ENCODE measurements at regions not wholly inside any gene's neighbourhood (a gene's known extent, or its start where the extent isn't known, plus 50 kb on each side); places are given as distances from the start of the nearest gene placed in this dataset.

GRCh38 chr19:28394725-28395124, 818.2 kb downstream of the UQCRFS1 start:
- no TSS peak for BruUV-seq (replicated peaks)
- CTCF ChIA-PET = no interaction called here

GRCh38 chr19:28393574-28394336, 819.2 kb downstream of the UQCRFS1 start:
- H3K27ac Mint-ChIP-seq (ENCODE audit: low read depth, unreplicated experiment) = no peak overlapping the region
- DNase-seq (ENCODE audit: unreplicated experiment) = no peak
- intact Hi-C loops (cut with micrococcal nuclease) = no loop called here
- no peak overlapping the region for H3K4me3 Mint-ChIP-seq (ENCODE audit: unreplicated experiment)
- BruUV-seq (replicated peaks) = no TSS peak
- no peaks in the 10 kb centered on the region for H3K4me1 Mint-ChIP-seq (ENCODE audit: insufficient read depth, unreplicated experiment)
- TF ChIP-seq CTCF (IDR thresholded peaks at IDR 0.05; ENCODE audit: unreplicated experiment) = no peak
- peaks cover 49% of the 10 kb centered on the region for H3K9me3 Mint-ChIP-seq (ENCODE audit: unreplicated experiment)
- H3K27me3 Mint-ChIP-seq (ENCODE audit: insufficient read depth, unreplicated experiment) = no peaks in the 10 kb centered on the region
- no peaks in the 10 kb centered on the region for H3K36me3 Mint-ChIP-seq (ENCODE audit: insufficient read depth, unreplicated experiment)
- ChIA-PET CTCF (no interaction called here), POLR2A (no interaction called here)

More at GRCh38 chr19:28394725-28395124, 818.2 kb downstream of the UQCRFS1 start:
- POLR2A ChIA-PET = no interaction called here
- no peak for TF ChIP-seq CTCF (IDR thresholded peaks at IDR 0.05; ENCODE audit: unreplicated experiment)
- H3K27me3 Mint-ChIP-seq (ENCODE audit: insufficient read depth, unreplicated experiment) = no peaks in the 10 kb centered on the region
- H3K27ac Mint-ChIP-seq (ENCODE audit: low read depth, unreplicated experiment) = no peak overlapping the region
- H3K4me3 Mint-ChIP-seq (ENCODE audit: unreplicated experiment) = no peak overlapping the region
- intact Hi-C loops (cut with micrococcal nuclease) = no loop called here
- H3K4me1 Mint-ChIP-seq (ENCODE audit: insufficient read depth, unreplicated experiment) = no peaks in the 10 kb centered on the region
- no peaks in the 10 kb centered on the region for H3K36me3 Mint-ChIP-seq (ENCODE audit: insufficient read depth, unreplicated experiment)
- H3K9me3 Mint-ChIP-seq (ENCODE audit: unreplicated experiment) = peaks cover 49% of the 10 kb centered on the region
- no peak for DNase-seq (ENCODE audit: unreplicated experiment)

- peaks cover 58% of the 10 kb centered on the region for H3K9me3 Mint-ChIP-seq (ENCODE audit: unreplicated experiment)
- H3K27me3 Mint-ChIP-seq (ENCODE audit: insufficient read depth, unreplicated experiment) = no peaks in the 10 kb centered on the region
- POLR2A ChIA-PET = no interaction called here
- BruUV-seq (replicated peaks) = no TSS peak
- intact Hi-C loops (cut with micrococcal nuclease) = no loop called here
- H3K4me3 Mint-ChIP-seq (ENCODE audit: unreplicated experiment) = no peak overlapping the region
- no peak overlapping the region for H3K27ac Mint-ChIP-seq (ENCODE audit: low read depth, unreplicated experiment)
- no peak for DNase-seq (ENCODE audit: unreplicated experiment)
- H3K4me1 Mint-ChIP-seq (ENCODE audit: insufficient read depth, unreplicated experiment) = no peaks in the 10 kb centered on the region
- CTCF ChIA-PET = no interaction called here
- no peak for TF ChIP-seq CTCF (IDR thresholded peaks at IDR 0.05; ENCODE audit: unreplicated experiment)
- peaks cover 6% of the 10 kb centered on the region for H3K36me3 Mint-ChIP-seq (ENCODE audit: insufficient read depth, unreplicated experiment)
Measured at GRCh38 chr19:28388988-28389387, 824.0 kb downstream of the UQCRFS1 start.

- Mint-ChIP-seq H3K36me3 (ENCODE audit: insufficient read depth, unreplicated experiment) (peaks cover 6% of the 10 kb centered on the region), H3K27me3 (ENCODE audit: insufficient read depth, unreplicated experiment) (no peaks in the 10 kb centered on the region), H3K4me3 (ENCODE audit: unreplicated experiment) (no peak overlapping the region), H3K9me3 (ENCODE audit: unreplicated experiment) (peaks cover 51% of the 10 kb centered on the region), H3K4me1 (ENCODE audit: insufficient read depth, unreplicated experiment) (no peaks in the 10 kb centered on the region), H3K27ac (ENCODE audit: low read depth, unreplicated experiment) (no peak overlapping the region)
- BruUV-seq (replicated peaks) = no TSS peak
- POLR2A ChIA-PET = no interaction called here
- CTCF ChIA-PET = no interaction called here
- TF ChIP-seq CTCF (IDR thresholded peaks at IDR 0.05; ENCODE audit: unreplicated experiment) = no peak
- DNase-seq (ENCODE audit: unreplicated experiment) = no peak
- intact Hi-C loops (cut with micrococcal nuclease) = no loop called here
Measured at GRCh38 chr19:28387507-28387906, 825.4 kb downstream of the UQCRFS1 start.
